Liver (tissue), 8 donors: ENCODE measurements at regions not wholly inside any gene's neighbourhood (a gene's known extent, or its start where the extent isn't known, plus 50 kb on each side); places are given as distances from the start of the nearest gene placed in this dataset.

Experiments
- DNase-seq: peaks from one replicate; pipeline ENCODE4 v3.0.0-alpha.2; 2017; ENCODE audit warnings: low spot score
- H3K27ac ChIP-seq, 2 donors: one replicate each; pipeline ENCODE4 v1.7.0; 2013; ENCODE audit warnings: inconsistent platforms in 2 of 2, low read length in 2 of 2, control low read depth in 1 of 2, low read depth in 1 of 2, mild to moderate bottlenecking in 1 of 2
- H3K27me3 ChIP-seq, 4 donors: one replicate each; pipeline versions ENCODE4 v1.6.1 to v1.7.0; 2013; ENCODE audit warnings: low read length in 3 of 4, inconsistent platforms in 1 of 4, mild to moderate bottlenecking in 1 of 4, moderate library complexity in 1 of 4; ENCODE audit not compliant: control insufficient read depth in 4 of 4, insufficient read depth in 4 of 4
- H3K36me3 ChIP-seq, 4 donors: one replicate each; pipeline versions ENCODE4 v1.6.1 to v1.7.0; 2013; ENCODE audit warnings: low read length in 3 of 4, mild to moderate bottlenecking in 3 of 4, low read depth in 1 of 4, moderate library complexity in 1 of 4; ENCODE audit not compliant: control insufficient read depth in 4 of 4, insufficient read depth in 3 of 4
- H3K4me1 ChIP-seq, 4 donors: one replicate each; pipeline versions ENCODE4 v1.6.1 to v1.7.0; 2013; ENCODE audit warnings: low read length in 3 of 4, mild to moderate bottlenecking in 3 of 4, moderate library complexity in 1 of 4; ENCODE audit not compliant: control insufficient read depth in 4 of 4, insufficient read depth in 4 of 4
- H3K4me3 ChIP-seq, 3 donors: one replicate each; pipeline versions ENCODE4 v1.6.1 to v1.7.0; 2013; ENCODE audit warnings: low read length in 3 of 3, control low read depth in 1 of 3, low read depth in 1 of 3, mild to moderate bottlenecking in 1 of 3
- H3K9ac ChIP-seq, 2 donors: one replicate each; pipeline ENCODE4 v1.7.0; 2013; ENCODE audit warnings: low read length in 2 of 2, mild to moderate bottlenecking in 2 of 2, moderate library complexity in 2 of 2, control low read depth in 1 of 2, low read depth in 1 of 2
- H3K9me3 ChIP-seq, 4 donors: one replicate each; pipeline versions ENCODE4 v1.6.1 to v1.7.0; 2013; ENCODE audit warnings: low read length in 3 of 4; ENCODE audit not compliant: control insufficient read depth in 4 of 4
- ATF3 ChIP-seq: IDR thresholded peaks from 2 replicates; pipeline ENCODE4 v1.6.1; 2016; ENCODE audit warnings: antibody characterized with exemption
- CTCF ChIP-seq: fragments of 150-350 bp; IDR thresholded peaks from 2 replicates; pipeline ENCODE4 v1.5.1; 2017; ENCODE audit warnings: improper control_type of control experiment, low read depth, low read length; ENCODE audit not compliant: missing input control
- EGR1 ChIP-seq, 2 donors: IDR thresholded peaks; 2 replicates each; pipeline ENCODE4 v1.6.1; 2016 to 2018; ENCODE audit warnings: antibody characterized with exemption in 2 of 2, low read depth in 2 of 2
- FOXA1 ChIP-seq: IDR thresholded peaks from 2 replicates; pipeline ENCODE4 v1.6.1; 2016; ENCODE audit warnings: antibody characterized with exemption
- FOXA2 ChIP-seq: IDR thresholded peaks from 2 replicates; pipeline ENCODE4 v1.6.1; 2016; ENCODE audit warnings: antibody characterized with exemption
- GABPA ChIP-seq, 2 donors: IDR thresholded peaks in 1 of 2; conservative IDR thresholded peaks in 1 of 2; 2 replicates each; pipeline ENCODE4 v1.6.1; 2016; ENCODE audit warnings: antibody characterized with exemption in 2 of 2, mild to moderate bottlenecking in 1 of 2, moderate library complexity in 1 of 2
- HNF4A ChIP-seq, 2 donors: conservative IDR thresholded peaks; 2 replicates each; pipeline ENCODE4 v1.6.1; 2016; ENCODE audit warnings: antibody characterized with exemption in 2 of 2, mild to moderate bottlenecking in 2 of 2
- HNF4G ChIP-seq: IDR thresholded peaks from 2 replicates; pipeline ENCODE4 v1.6.1; 2016; ENCODE audit warnings: antibody characterized with exemption
- JUND ChIP-seq, 2 donors: IDR thresholded peaks; 2 replicates each; pipeline ENCODE4 v1.6.1; 2016; ENCODE audit warnings: antibody characterized with exemption in 2 of 2
- MAX ChIP-seq: IDR thresholded peaks from 2 replicates; pipeline ENCODE4 v1.6.1; 2016; ENCODE audit warnings: antibody characterized with exemption
- NR2F2 ChIP-seq: IDR thresholded peaks from 2 replicates; pipeline ENCODE4 v1.6.1; 2016; ENCODE audit warnings: antibody characterized with exemption
- RAD21 ChIP-seq, 2 donors: IDR thresholded peaks; 2 replicates each; pipeline ENCODE4 v1.6.1; 2016; ENCODE audit warnings: antibody characterized with exemption in 2 of 2, mild to moderate bottlenecking in 2 of 2
- RXRA ChIP-seq, 2 donors: IDR thresholded peaks; 2 replicates each; pipeline ENCODE4 v1.6.1; 2017 to 2018; ENCODE audit warnings: antibody characterized with exemption in 2 of 2, mild to moderate bottlenecking in 1 of 2
- SP1 ChIP-seq: IDR thresholded peaks from 2 replicates; pipeline ENCODE4 v1.6.1; 2018; ENCODE audit warnings: antibody characterized with exemption, mild to moderate bottlenecking
- TAF1 ChIP-seq: conservative IDR thresholded peaks from 2 replicates; pipeline ENCODE4 v1.6.1; 2016; ENCODE audit warnings: antibody characterized with exemption, mild to moderate bottlenecking
- ZBTB33 ChIP-seq: IDR thresholded peaks from 2 replicates; pipeline ENCODE4 v1.6.1; 2016; ENCODE audit warnings: antibody characterized with exemption
- whole genome bisulfite sequencing: extraction: QIAGEN DNeasy Blood & Tissue Kit; methylation state at CpG from one replicate; pipeline ENCODE4 v1.1.7; 2013; 5-methylcytosine and 5-hydroxymethylcytosine counted together
- donor health status: healthy.
- donor health status: healthy.
- donor health status: healthy.
- donor health status: healthy.
- donor health status: healthy.

GRCh38 chr16:6317934-6318333, 1014.7 kb upstream of the RBFOX1 start:
- no peak for DNase-seq
- 56% methylated on average over 4 of the region's 4 CpGs for WGBS
- Histone ChIP-seq H3K9ac (no peak overlapping the region), H3K9me3 (no peaks in the 10 kb centered on the region), H3K4me3 (no peak overlapping the region), H3K4me1 (no peaks in the 10 kb centered on the region), H3K27ac (no peak overlapping the region), H3K36me3 (no peaks in the 10 kb centered on the region), H3K27me3 (no peaks in the 10 kb centered on the region)
- TF ChIP-seq GABPA (IDR thresholded peaks at IDR 0.05 in 1 of 2, conservative IDR thresholded peaks at IDR 0.05 in 1 of 2): no peak
- no peak for TF ChIP-seq SP1
- TF ChIP-seq NR2F2: no peak
- no peak for TF ChIP-seq EGR1 (IDR thresholded peaks at IDR 0.05; ENCODE audit: low read depth in 2 of 2)
- no peak for TF ChIP-seq TAF1
- no peak for TF ChIP-seq JUND (IDR thresholded peaks at IDR 0.05)
- no peak for TF ChIP-seq RAD21 (IDR thresholded peaks at IDR 0.05)
- no peak for TF ChIP-seq ZBTB33
- TF ChIP-seq FOXA1: no peak
- no peak for TF ChIP-seq RXRA (IDR thresholded peaks at IDR 0.05)

GRCh38 chr16:6309271-6309670, 1023.4 kb upstream of the RBFOX1 start:
- Histone ChIP-seq H3K36me3 (no peaks in the 10 kb centered on the region), H3K4me1 (no peaks in the 10 kb centered on the region), H3K9ac (no peak overlapping the region), H3K9me3 (peaks cover 0 to 2% (median 0%) of the 10 kb centered on the region in 4 donors), H3K27me3 (no peaks in the 10 kb centered on the region), H3K4me3 (no peak overlapping the region), H3K27ac (no peak overlapping the region)
- TF ChIP-seq FOXA2: no peak
- TF ChIP-seq RAD21 (IDR thresholded peaks at IDR 0.05): no peak
- TF ChIP-seq HNF4G: no peak
- TF ChIP-seq JUND (IDR thresholded peaks at IDR 0.05): no peak
- no peak for TF ChIP-seq ATF3
- TF ChIP-seq NR2F2: no peak
- TF ChIP-seq EGR1 (IDR thresholded peaks at IDR 0.05; ENCODE audit: low read depth in 2 of 2): no peak
- TF ChIP-seq CTCF: no peak
- no peak for TF ChIP-seq MAX
- TF ChIP-seq HNF4A (conservative IDR thresholded peaks at IDR 0.05): no peak
- no peak for TF ChIP-seq SP1
- no peak for TF ChIP-seq ZBTB33
- DNase-seq: no peak
- WGBS: 76% methylated on average over 8 of the region's 8 CpGs
